ENCODE measurements at regions not wholly inside any gene's neighbourhood (a gene's known extent, or its start where the extent isn't known, plus 50 kb on each side); places are given as distances from the start of the nearest gene placed in this dataset.

DNA sequence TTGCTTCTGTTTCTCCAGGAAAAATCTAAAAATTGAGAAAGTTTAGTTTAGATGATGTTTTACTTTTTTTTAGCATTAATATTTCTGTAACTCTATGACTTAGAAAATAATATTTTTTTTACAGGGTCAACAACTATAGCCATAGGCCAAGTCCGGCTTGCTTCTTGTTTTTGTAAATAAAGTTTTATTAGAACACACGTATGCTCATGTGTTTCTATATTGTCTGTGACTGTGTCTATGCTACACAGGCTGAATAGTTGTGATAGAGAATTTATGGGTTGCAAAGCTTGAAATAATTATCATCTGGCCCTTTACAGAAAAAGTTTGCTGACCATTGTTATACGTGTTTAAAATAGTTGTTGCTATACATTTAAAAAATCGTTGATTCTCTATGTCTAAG, 399.2 kb downstream of the EPM2A start:
- TF ChIP-seq, protein P1, sequence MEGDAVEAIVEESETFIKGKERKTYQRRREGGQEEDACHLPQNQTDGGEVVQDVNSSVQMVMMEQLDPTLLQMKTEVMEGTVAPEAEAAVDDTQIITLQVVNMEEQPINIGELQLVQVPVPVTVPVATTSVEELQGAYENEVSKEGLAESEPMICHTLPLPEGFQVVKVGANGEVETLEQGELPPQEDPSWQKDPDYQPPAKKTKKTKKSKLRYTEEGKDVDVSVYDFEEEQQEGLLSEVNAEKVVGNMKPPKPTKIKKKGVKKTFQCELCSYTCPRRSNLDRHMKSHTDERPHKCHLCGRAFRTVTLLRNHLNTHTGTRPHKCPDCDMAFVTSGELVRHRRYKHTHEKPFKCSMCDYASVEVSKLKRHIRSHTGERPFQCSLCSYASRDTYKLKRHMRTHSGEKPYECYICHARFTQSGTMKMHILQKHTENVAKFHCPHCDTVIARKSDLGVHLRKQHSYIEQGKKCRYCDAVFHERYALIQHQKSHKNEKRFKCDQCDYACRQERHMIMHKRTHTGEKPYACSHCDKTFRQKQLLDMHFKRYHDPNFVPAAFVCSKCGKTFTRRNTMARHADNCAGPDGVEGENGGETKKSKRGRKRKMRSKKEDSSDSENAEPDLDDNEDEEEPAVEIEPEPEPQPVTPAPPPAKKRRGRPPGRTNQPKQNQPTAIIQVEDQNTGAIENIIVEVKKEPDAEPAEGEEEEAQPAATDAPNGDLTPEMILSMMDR (IDR thresholded peaks at IDR 0.05): no peak
- TF ChIP-seq POLR2A (IDR thresholded peaks at IDR 0.05): no peak
